Loucy (cell line): ENCODE measurements at regions not wholly inside any gene's neighbourhood (a gene's known extent, or its start where the extent isn't known, plus 50 kb on each side); places are given as distances from the start of the nearest gene placed in this dataset.

Experiments
- H2AFZ ChIP-seq: fragments of 200-600 bp; sonication (generic); 2 replicates; pipeline ENCODE4 v1.6.0; 2016; ENCODE audit warnings: antibody characterized with exemption, mild to moderate bottlenecking, low read length, moderate library complexity
- H3F3A ChIP-seq: fragments of 200-600 bp; 2 replicates; pipeline ENCODE4 v1.6.0; 2016; ENCODE audit warnings: antibody characterized with exemption, low read depth, mild to moderate bottlenecking
- H3K27me3 ChIP-seq: fragments of 200-600 bp; sonication (generic); 2 replicates; pipeline ENCODE4 v1.6.1; 2014; ENCODE audit warnings: low read length, mild to moderate bottlenecking; ENCODE audit not compliant: insufficient read depth, poor library complexity, severe bottlenecking
- H3K36me3 ChIP-seq: fragments of 200-600 bp; sonication (generic); 2 replicates; pipeline ENCODE4 v1.6.1; 2016; ENCODE audit warnings: low read length; ENCODE audit not compliant: insufficient read depth
- H3K4me1 ChIP-seq: fragments of 200-600 bp; sonication (generic); 2 replicates; pipeline ENCODE4 v1.5.1; 2014; ENCODE audit warnings: low read length, mild to moderate bottlenecking; ENCODE audit not compliant: insufficient read depth, poor library complexity, severe bottlenecking
- H3K4me2 ChIP-seq: fragments of 200-600 bp; sonication (generic); 2 replicates; pipeline ENCODE4 v1.6.0; 2014; ENCODE audit warnings: antibody characterized with exemption, low read length, low read depth, mild to moderate bottlenecking; ENCODE audit not compliant: poor library complexity, severe bottlenecking
- H3K4me3 ChIP-seq: fragments of 200-600 bp; sonication (generic); 2 replicates; pipeline ENCODE4 v1.5.1; 2014; ENCODE audit warnings: low read length, mild to moderate bottlenecking, mixed read lengths; ENCODE audit not compliant: poor library complexity, severe bottlenecking
- H3K79me2 ChIP-seq: fragments of 200-600 bp; sonication (generic); 2 replicates; pipeline ENCODE4 v1.6.1; 2014; ENCODE audit warnings: low read length; ENCODE audit not compliant: insufficient read depth
- H3K9ac ChIP-seq: fragments of 200-600 bp; sonication (generic); 2 replicates; pipeline ENCODE4 v1.6.0; 2014; ENCODE audit warnings: mild to moderate bottlenecking, low read depth, low read length, moderate library complexity; ENCODE audit not compliant: poor library complexity, severe bottlenecking
- H3K9me2 ChIP-seq: fragments of 200-600 bp; sonication (generic); replicated peaks from 2 replicates; pipeline ENCODE4 v1.6.1; 2016; ENCODE audit warnings: low read depth, low read length, mixed read lengths
- H3K9me3 ChIP-seq: fragments of 200-600 bp; sonication (generic); 2 replicates; pipeline ENCODE4 v1.6.1; 2014; ENCODE audit warnings: mild to moderate bottlenecking, antibody characterized with exemption, low read length, low read depth; ENCODE audit not compliant: insufficient read depth
- H4K20me1 ChIP-seq: fragments of 200-600 bp; sonication (generic); 2 replicates; pipeline ENCODE4 v1.6.0; 2014; ENCODE audit warnings: antibody characterized with exemption, low read length, mild to moderate bottlenecking; ENCODE audit not compliant: insufficient read depth, poor library complexity, severe bottlenecking
- CTCF ChIP-seq: fragments of 200-600 bp; sonication (generic); conservative IDR thresholded peaks from 2 replicates; pipeline ENCODE4 v1.5.1; 2014; ENCODE audit warnings: mild to moderate bottlenecking, antibody characterized with exemption, low read length
- EZH2phosphoT487 ChIP-seq: fragments of 200-600 bp; IDR thresholded peaks from 2 replicates; pipeline ENCODE4 v1.6.1; 2018; ENCODE audit warnings: antibody characterized with exemption, mild to moderate bottlenecking, moderate library complexity, borderline replicate concordance

GRCh38 chr12:13718271-13718670 is 263.1 kb downstream of the GRIN2B start:
- no peak overlapping the region for H3K4me2 ChIP-seq
- no peaks in the 10 kb centered on the region for H3K9me3 ChIP-seq
- no peaks in the 10 kb centered on the region for H3K27me3 ChIP-seq
- no peaks in the 10 kb centered on the region for H3F3A ChIP-seq
- no peaks in the 10 kb centered on the region for H3K36me3 ChIP-seq
- H4K20me1 ChIP-seq = no peaks in the 10 kb centered on the region
- H3K9me2 ChIP-seq = no peaks in the 10 kb centered on the region
- H3K79me2 ChIP-seq = no peaks in the 10 kb centered on the region
- no peak overlapping the region for H3K9ac ChIP-seq
- no peaks in the 10 kb centered on the region for H3K4me1 ChIP-seq
- H3K4me3 ChIP-seq = no peak overlapping the region
- no peak overlapping the region for H2AFZ ChIP-seq
- TF ChIP-seq EZH2phosphoT487 = no peak
- no peak for TF ChIP-seq CTCF

- no peak overlapping the region for H3K4me2 ChIP-seq
- H3K9me3 ChIP-seq = no peaks in the 10 kb centered on the region
- H3K4me3 ChIP-seq = no peak overlapping the region
- no peaks in the 10 kb centered on the region for H3K79me2 ChIP-seq
- TF ChIP-seq EZH2phosphoT487 (no peak), CTCF (no peak)
- no peak overlapping the region for H2AFZ ChIP-seq
- no peaks in the 10 kb centered on the region for H3K4me1 ChIP-seq
- no peaks in the 10 kb centered on the region for H4K20me1 ChIP-seq
- no peaks in the 10 kb centered on the region for H3F3A ChIP-seq
- H3K27me3 ChIP-seq = no peaks in the 10 kb centered on the region
- H3K9me2 ChIP-seq = no peaks in the 10 kb centered on the region; the same call in 1 of the 2 replicates
- no peak overlapping the region for H3K9ac ChIP-seq
- no peaks in the 10 kb centered on the region for H3K36me3 ChIP-seq
These were observed 265.3 kb downstream of the GRIN2B start for GRCh38 chr12:13716119-13716518.

GRCh38 chr12:13713556-13714410 is 267.6 kb downstream of the GRIN2B start:
- no peak overlapping the region for H3K4me2 ChIP-seq

More at GRCh38 chr12:13713556-13714410, 267.6 kb downstream of the GRIN2B start:
- no peak overlapping the region for H3K9ac ChIP-seq
- no peaks in the 10 kb centered on the region for H3F3A ChIP-seq
- no peak overlapping the region for H2AFZ ChIP-seq
- no peaks in the 10 kb centered on the region for H4K20me1 ChIP-seq
- no peaks in the 10 kb centered on the region for H3K36me3 ChIP-seq
- no peaks in the 10 kb centered on the region for H3K9me3 ChIP-seq
- H3K79me2 ChIP-seq = no peaks in the 10 kb centered on the region
- H3K4me1 ChIP-seq = no peaks in the 10 kb centered on the region
- no peak for TF ChIP-seq EZH2phosphoT487
- TF ChIP-seq CTCF = no peak
- H3K4me3 ChIP-seq = no peak overlapping the region
- H3K27me3 ChIP-seq = no peaks in the 10 kb centered on the region
- no peaks in the 10 kb centered on the region; the same call in 1 of the 2 replicates for H3K9me2 ChIP-seq
